Mammary epithelial cell (primary cell): ENCODE measurements at regions not wholly inside any gene's neighbourhood (a gene's known extent, or its start where the extent isn't known, plus 50 kb on each side); places are given as distances from the start of the nearest gene placed in this dataset.

Experiments
- EZH2 ChIP-seq: IDR thresholded peaks from 2 replicates; pipeline ENCODE4 v1.6.1; 2012; ENCODE audit warnings: low read length, inconsistent platforms, borderline replicate concordance
- TF ChIP-seq, protein P1 (sequence below), 2 donors: IDR thresholded peaks in 1 of 2; conservative IDR thresholded peaks in 1 of 2; 2 replicates each; pipeline ENCODE4 v1.5.1; 2011 to 2012; ENCODE audit warnings: inconsistent platforms in 2 of 2, low read length in 2 of 2, mild to moderate bottlenecking in 2 of 2, control low read depth in 1 of 2, low read depth in 1 of 2; ENCODE audit not compliant: insufficient read depth in 1 of 2; ENCODE audit errors: extremely low read depth in 1 of 2

DNA sequence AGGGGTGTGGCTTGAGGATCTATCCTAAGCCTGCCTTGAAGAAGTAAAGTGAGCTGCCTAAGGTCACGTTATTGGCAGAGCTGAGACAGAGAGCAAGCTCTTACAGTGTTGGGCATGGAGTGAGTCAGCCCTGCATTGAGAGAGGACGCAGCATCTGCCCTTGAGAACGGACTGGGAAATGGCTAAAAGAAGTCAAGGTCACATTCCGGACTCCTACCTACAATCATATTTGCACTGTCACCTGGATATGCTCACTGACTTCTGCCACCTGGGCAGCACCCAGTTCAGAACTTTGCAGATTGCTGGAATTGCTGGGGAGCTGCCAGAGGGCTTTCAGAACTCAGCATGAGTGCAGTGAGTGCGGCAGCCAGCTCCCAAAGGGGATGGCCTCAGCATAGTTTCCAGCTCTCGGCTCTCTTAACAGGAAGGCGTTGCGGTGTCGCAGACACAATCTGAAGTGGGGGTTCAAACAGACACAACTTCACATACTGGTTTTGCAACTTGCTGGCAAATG, 199.3 kb upstream of the SGK1 start:
- TF ChIP-seq, protein P1, sequence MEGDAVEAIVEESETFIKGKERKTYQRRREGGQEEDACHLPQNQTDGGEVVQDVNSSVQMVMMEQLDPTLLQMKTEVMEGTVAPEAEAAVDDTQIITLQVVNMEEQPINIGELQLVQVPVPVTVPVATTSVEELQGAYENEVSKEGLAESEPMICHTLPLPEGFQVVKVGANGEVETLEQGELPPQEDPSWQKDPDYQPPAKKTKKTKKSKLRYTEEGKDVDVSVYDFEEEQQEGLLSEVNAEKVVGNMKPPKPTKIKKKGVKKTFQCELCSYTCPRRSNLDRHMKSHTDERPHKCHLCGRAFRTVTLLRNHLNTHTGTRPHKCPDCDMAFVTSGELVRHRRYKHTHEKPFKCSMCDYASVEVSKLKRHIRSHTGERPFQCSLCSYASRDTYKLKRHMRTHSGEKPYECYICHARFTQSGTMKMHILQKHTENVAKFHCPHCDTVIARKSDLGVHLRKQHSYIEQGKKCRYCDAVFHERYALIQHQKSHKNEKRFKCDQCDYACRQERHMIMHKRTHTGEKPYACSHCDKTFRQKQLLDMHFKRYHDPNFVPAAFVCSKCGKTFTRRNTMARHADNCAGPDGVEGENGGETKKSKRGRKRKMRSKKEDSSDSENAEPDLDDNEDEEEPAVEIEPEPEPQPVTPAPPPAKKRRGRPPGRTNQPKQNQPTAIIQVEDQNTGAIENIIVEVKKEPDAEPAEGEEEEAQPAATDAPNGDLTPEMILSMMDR (conservative IDR thresholded peaks at IDR 0.05 in 1 of 2, IDR thresholded peaks at IDR 0.05 in 1 of 2; ENCODE audit: extremely low read depth in 1 of 2, insufficient read depth in 1 of 2, low read depth in 1 of 2, low read length in 2 of 2), result no peak
- no peak for TF ChIP-seq EZH2
